Endothelial cell (in vitro differentiated cells): ENCODE measurements at regions not wholly inside any gene's neighbourhood (a gene's known extent, or its start where the extent isn't known, plus 50 kb on each side); places are given as distances from the start of the nearest gene placed in this dataset.

ENCODE experiments used
- DNase-seq: peaks from one replicate; pipeline ENCODE4 v3.0.0; 2021; ENCODE audit warnings: low spot score
- H3K27ac Mint-ChIP-seq: one replicate; pipeline ENCODE4 v1.8.0; 2021; ENCODE audit warnings: mixed read lengths, inconsistent platforms; ENCODE audit not compliant: unreplicated experiment
- H3K27me3 Mint-ChIP-seq: one replicate; pipeline ENCODE4 v1.8.0; 2021; ENCODE audit warnings: mild to moderate bottlenecking, moderate library complexity, mixed read lengths, inconsistent platforms; ENCODE audit not compliant: unreplicated experiment
- H3K36me3 Mint-ChIP-seq: one replicate; pipeline ENCODE4 v1.8.0; 2021; ENCODE audit warnings: mild to moderate bottlenecking, low read depth, mixed read lengths, inconsistent platforms; ENCODE audit not compliant: unreplicated experiment
- H3K4me1 Mint-ChIP-seq: one replicate; pipeline ENCODE4 v1.8.0; 2021; ENCODE audit warnings: mild to moderate bottlenecking, mixed read lengths, inconsistent platforms; ENCODE audit not compliant: unreplicated experiment
- H3K4me3 Mint-ChIP-seq: one replicate; pipeline ENCODE4 v1.8.0; 2021; ENCODE audit warnings: mild to moderate bottlenecking, mixed read lengths, inconsistent platforms; ENCODE audit not compliant: unreplicated experiment
- H3K9me3 Mint-ChIP-seq: one replicate; pipeline ENCODE4 v1.8.0; 2021; ENCODE audit warnings: mixed read lengths, inconsistent platforms; ENCODE audit not compliant: unreplicated experiment
- TF ChIP-seq, protein P1 (sequence below): fragments of 200-600 bp; sonication (generic); IDR thresholded peaks from one replicate; pipeline ENCODE4 v1.5.0; 2021; ENCODE audit warnings: antibody characterized with exemption; ENCODE audit not compliant: unreplicated experiment

DNA sequence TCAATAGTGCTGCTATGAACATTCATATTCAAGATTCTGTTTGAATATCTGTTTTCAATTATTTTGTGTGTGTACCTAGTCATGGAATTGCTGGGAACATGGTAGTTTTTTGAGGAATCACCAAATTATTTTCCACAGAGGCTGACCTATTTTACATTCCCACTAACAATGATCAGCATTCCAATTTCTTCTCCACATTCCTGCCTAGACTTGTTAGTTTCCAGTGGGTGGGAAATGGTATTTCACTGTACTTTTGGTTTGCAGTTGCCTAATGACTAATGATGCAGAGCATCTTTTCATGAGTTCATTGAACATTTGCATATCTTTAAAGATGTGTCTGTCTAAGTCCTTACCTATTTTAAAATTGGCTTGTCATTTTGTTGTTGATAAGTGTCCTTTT lies 1182.6 kb upstream of the B3GALT2 start:
- DNase-seq, result no peak
- H3K27ac Mint-ChIP-seq, result no peak overlapping the region
- no peaks in the 10 kb centered on the region for H3K9me3 Mint-ChIP-seq
- H3K4me3 Mint-ChIP-seq, result no peak overlapping the region
- TF ChIP-seq, protein P1, sequence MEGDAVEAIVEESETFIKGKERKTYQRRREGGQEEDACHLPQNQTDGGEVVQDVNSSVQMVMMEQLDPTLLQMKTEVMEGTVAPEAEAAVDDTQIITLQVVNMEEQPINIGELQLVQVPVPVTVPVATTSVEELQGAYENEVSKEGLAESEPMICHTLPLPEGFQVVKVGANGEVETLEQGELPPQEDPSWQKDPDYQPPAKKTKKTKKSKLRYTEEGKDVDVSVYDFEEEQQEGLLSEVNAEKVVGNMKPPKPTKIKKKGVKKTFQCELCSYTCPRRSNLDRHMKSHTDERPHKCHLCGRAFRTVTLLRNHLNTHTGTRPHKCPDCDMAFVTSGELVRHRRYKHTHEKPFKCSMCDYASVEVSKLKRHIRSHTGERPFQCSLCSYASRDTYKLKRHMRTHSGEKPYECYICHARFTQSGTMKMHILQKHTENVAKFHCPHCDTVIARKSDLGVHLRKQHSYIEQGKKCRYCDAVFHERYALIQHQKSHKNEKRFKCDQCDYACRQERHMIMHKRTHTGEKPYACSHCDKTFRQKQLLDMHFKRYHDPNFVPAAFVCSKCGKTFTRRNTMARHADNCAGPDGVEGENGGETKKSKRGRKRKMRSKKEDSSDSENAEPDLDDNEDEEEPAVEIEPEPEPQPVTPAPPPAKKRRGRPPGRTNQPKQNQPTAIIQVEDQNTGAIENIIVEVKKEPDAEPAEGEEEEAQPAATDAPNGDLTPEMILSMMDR, result no peak
- H3K27me3 Mint-ChIP-seq, result no peaks in the 10 kb centered on the region
- H3K4me1 Mint-ChIP-seq, result peaks cover 4% of the 10 kb centered on the region
- no peaks in the 10 kb centered on the region for H3K36me3 Mint-ChIP-seq

DNA sequence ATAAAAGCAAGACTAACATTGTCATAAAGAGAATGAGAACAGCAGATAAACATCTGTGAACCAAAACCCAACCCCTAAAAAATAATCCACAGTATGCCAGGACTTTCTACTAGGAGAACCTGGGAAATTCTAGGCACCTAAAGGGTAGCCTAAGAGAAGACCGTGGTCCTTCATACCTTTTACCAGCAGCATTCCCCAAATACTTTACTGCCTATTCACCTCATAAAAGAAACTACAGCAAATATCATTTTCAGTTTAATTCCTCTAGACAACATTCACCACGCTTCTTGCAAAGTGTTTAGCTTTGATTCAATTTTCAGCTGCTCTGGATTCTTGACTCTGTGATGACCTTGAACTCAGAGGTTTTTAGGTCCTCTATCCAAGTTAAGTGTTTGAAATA lies 1180.7 kb upstream of the B3GALT2 start:
- Mint-ChIP-seq H3K9me3 (no peaks in the 10 kb centered on the region), H3K27ac (no peak overlapping the region), H3K4me1 (peaks cover 4% of the 10 kb centered on the region), H3K27me3 (no peaks in the 10 kb centered on the region), H3K36me3 (no peaks in the 10 kb centered on the region), H3K4me3 (no peak overlapping the region)
- TF ChIP-seq, protein P1, result no peak
- no peak for DNase-seq

- H3K4me3 Mint-ChIP-seq, result no peak overlapping the region
- H3K4me1 Mint-ChIP-seq, result peaks cover 4% of the 10 kb centered on the region
- H3K36me3 Mint-ChIP-seq, result no peaks in the 10 kb centered on the region
- no peaks in the 10 kb centered on the region for H3K27me3 Mint-ChIP-seq
- no peaks in the 10 kb centered on the region for H3K9me3 Mint-ChIP-seq
- H3K27ac Mint-ChIP-seq, result no peak overlapping the region
- DNase-seq, result no peak
- TF ChIP-seq, protein P1, result no peak
Observed at GRCh38 chr1:194366705-194367104, 1180.3 kb upstream of the B3GALT2 start.

DNA sequence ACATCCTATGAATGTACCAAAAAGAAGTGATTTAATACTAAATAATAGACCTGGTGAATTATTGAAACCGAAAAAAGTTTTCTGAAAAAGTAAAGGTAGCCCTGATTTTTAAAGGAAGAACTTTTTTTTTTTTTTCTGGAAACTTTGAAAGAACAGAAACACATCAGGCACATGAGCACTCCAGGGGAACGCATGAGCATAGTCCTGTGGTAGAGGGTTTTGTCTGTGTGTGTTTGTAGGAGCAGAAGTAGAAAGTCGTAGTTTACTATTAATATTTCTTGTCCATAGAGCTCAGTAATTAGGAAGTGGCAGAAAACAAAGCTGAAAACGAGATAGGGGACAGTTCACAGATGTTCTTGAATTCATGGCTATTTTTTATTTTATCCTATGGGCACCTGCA lies 1175.9 kb upstream of the B3GALT2 start:
- H3K36me3 Mint-ChIP-seq, result no peaks in the 10 kb centered on the region
- H3K4me3 Mint-ChIP-seq, result no peak overlapping the region
- no peaks in the 10 kb centered on the region for H3K9me3 Mint-ChIP-seq
- H3K27ac Mint-ChIP-seq, result no peak overlapping the region
- peaks cover 2% of the 10 kb centered on the region for H3K27me3 Mint-ChIP-seq
- peaks cover 4% of the 10 kb centered on the region for H3K4me1 Mint-ChIP-seq
- no peak for DNase-seq
- TF ChIP-seq, protein P1, result no peak

DNA sequence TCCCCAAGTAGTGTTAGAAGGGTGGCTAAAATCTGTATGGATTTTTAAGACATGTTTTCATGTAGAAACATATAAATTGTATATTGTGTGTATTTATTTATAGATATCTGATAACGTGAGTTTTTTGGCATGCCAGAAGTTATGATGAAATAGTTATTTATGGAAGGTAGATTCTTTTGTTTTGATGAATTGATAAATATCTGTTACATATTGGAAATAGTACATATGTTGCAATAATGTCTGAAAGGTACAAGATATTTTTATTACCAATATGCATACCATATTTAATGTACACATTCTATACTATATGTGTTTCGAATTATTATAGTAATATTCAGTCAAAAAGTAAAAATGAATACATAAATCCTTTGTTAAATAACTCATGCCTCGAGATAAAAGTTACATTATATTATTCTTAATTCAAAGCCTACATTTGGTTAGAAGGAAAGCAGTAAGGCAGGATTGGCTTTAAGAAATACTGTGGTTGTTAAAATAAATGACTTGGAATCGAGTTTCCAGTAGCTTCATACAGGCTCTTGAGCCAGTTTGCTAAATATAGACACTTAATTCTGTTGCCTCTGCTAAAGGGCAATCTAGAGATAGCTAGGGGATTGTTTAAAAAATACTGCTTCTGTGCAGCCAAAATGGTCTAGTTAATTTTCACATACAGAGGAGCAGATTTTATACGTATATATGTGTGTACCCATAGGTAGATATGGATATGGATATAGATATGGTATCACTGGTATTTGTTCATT lies 1175.1 kb upstream of the B3GALT2 start:
- H3K9me3 Mint-ChIP-seq, result no peaks in the 10 kb centered on the region

More for the DNA sequence above, 1175.1 kb upstream of the B3GALT2 start:
- DNase-seq, result no peak
- Mint-ChIP-seq H3K27me3 (peaks cover 2% of the 10 kb centered on the region), H3K4me3 (no peak overlapping the region), H3K27ac (no peak overlapping the region), H3K36me3 (no peaks in the 10 kb centered on the region), H3K4me1 (peaks cover under 1% of the 10 kb centered on the region)
- TF ChIP-seq, protein P1, result no peak
